ENCODE measurements at regions not wholly inside any gene's neighbourhood (a gene's known extent, or its start where the extent isn't known, plus 50 kb on each side); places are given as distances from the start of the nearest gene placed in this dataset.

GRCh38 chr7:82699773-82700186 is 256.2 kb upstream of the CACNA2D1 start:
- no peak overlapping the region for H3K9ac ChIP-seq (ENCODE audit: low read length)
- no peaks in the 10 kb centered on the region for H3K9me3 ChIP-seq (ENCODE audit: low read length)
- H4K20me1 ChIP-seq (ENCODE audit: insufficient read depth): no peaks in the 10 kb centered on the region
- H3K79me2 ChIP-seq (replicated peaks; ENCODE audit: insufficient read depth, low read length): no peaks in the 10 kb centered on the region
- H3K36me3 ChIP-seq (ENCODE audit: insufficient read depth, low read length): no peaks in the 10 kb centered on the region
- H3K4me3 ChIP-seq (ENCODE audit: low read length): no peak overlapping the region
- no peaks in the 10 kb centered on the region for H3K9me2 ChIP-seq (ENCODE audit: insufficient read depth, low read length)
- H3K27me3 ChIP-seq (ENCODE audit: insufficient read depth, low read depth, low read length): no peaks in the 10 kb centered on the region
- no peaks in the 10 kb centered on the region for H3F3A ChIP-seq (ENCODE audit: insufficient read depth, low read length, poor library complexity, severe bottlenecking)
- TF ChIP-seq POLR2AphosphoS5 (IDR thresholded peaks at IDR 0.05) (no peak), EP300 (conservative IDR thresholded peaks at IDR 0.05; ENCODE audit: poor library complexity, severe bottlenecking) (no peak), EZH2 (IDR thresholded peaks at IDR 0.05; ENCODE audit: borderline replicate concordance, insufficient read depth, low read length, poor library complexity, severe bottlenecking) (no peak), TAF1 (IDR thresholded peaks at IDR 0.05; ENCODE audit: low read depth) (no peak), RAD21 (conservative IDR thresholded peaks at IDR 0.05) (no peak), SMC3 (conservative IDR thresholded peaks at IDR 0.05; ENCODE audit: poor library complexity) (no peak), REST (IDR thresholded peaks at IDR 0.05; ENCODE audit: borderline replicate concordance) (no peak), MXI1 (conservative IDR thresholded peaks at IDR 0.05; ENCODE audit: poor library complexity, severe bottlenecking) (no peak), CTCF (IDR thresholded peaks at IDR 0.05; ENCODE audit: poor library complexity, severe bottlenecking) (no peak)
- H3K4me2 ChIP-seq (ENCODE audit: low read length): no peak overlapping the region
- H2AFZ ChIP-seq (ENCODE audit: low read depth, low read length): no peak overlapping the region
- no peak overlapping the region for H3K27ac ChIP-seq (ENCODE audit: low read length)

- H3K36me3 ChIP-seq (ENCODE audit: insufficient read depth, low read length): no peaks in the 10 kb centered on the region
- H3K27ac ChIP-seq (ENCODE audit: low read length): no peak overlapping the region
- H3K9ac ChIP-seq (ENCODE audit: low read length): no peak overlapping the region
- no peaks in the 10 kb centered on the region for H3K9me2 ChIP-seq (ENCODE audit: insufficient read depth, low read length)
- no peak overlapping the region for H2AFZ ChIP-seq (ENCODE audit: low read depth, low read length)
- no peaks in the 10 kb centered on the region for H4K20me1 ChIP-seq (ENCODE audit: insufficient read depth)
- H3F3A ChIP-seq (ENCODE audit: insufficient read depth, low read length, poor library complexity, severe bottlenecking): no peaks in the 10 kb centered on the region
- no peaks in the 10 kb centered on the region for H3K9me3 ChIP-seq (ENCODE audit: low read length)
- no peaks in the 10 kb centered on the region for H3K79me2 ChIP-seq (replicated peaks; ENCODE audit: insufficient read depth, low read length)
- no peak for TF ChIP-seq MXI1 (conservative IDR thresholded peaks at IDR 0.05; ENCODE audit: poor library complexity, severe bottlenecking)
- no peak for TF ChIP-seq TAF1 (IDR thresholded peaks at IDR 0.05; ENCODE audit: low read depth)
- TF ChIP-seq EP300 (conservative IDR thresholded peaks at IDR 0.05; ENCODE audit: poor library complexity, severe bottlenecking): no peak
- TF ChIP-seq SMC3 (conservative IDR thresholded peaks at IDR 0.05; ENCODE audit: poor library complexity): no peak
- no peak for TF ChIP-seq EZH2 (IDR thresholded peaks at IDR 0.05; ENCODE audit: borderline replicate concordance, insufficient read depth, low read length, poor library complexity, severe bottlenecking)
- TF ChIP-seq POLR2AphosphoS5 (IDR thresholded peaks at IDR 0.05): no peak
- no peak for TF ChIP-seq REST (IDR thresholded peaks at IDR 0.05; ENCODE audit: borderline replicate concordance)
- TF ChIP-seq CTCF (IDR thresholded peaks at IDR 0.05; ENCODE audit: poor library complexity, severe bottlenecking): no peak
- no peak for TF ChIP-seq RAD21 (conservative IDR thresholded peaks at IDR 0.05)
- no peaks in the 10 kb centered on the region for H3K27me3 ChIP-seq (ENCODE audit: insufficient read depth, low read depth, low read length)
- no peak overlapping the region for H3K4me3 ChIP-seq (ENCODE audit: low read length)
- no peak overlapping the region for H3K4me2 ChIP-seq (ENCODE audit: low read length)
These were observed 254.3 kb upstream of the CACNA2D1 start for GRCh38 chr7:82697897-82698296.

All from neural cell (in vitro differentiated cells).